Keratinocyte (primary cell): ENCODE measurements at regions not wholly inside any gene's neighbourhood (a gene's known extent, or its start where the extent isn't known, plus 50 kb on each side); places are given as distances from the start of the nearest gene placed in this dataset.

Experiments used
- DNase-seq: peaks from one replicate; pipeline ENCODE4 v3.0.0-alpha.2; 2011; ENCODE audit warnings: low read depth, missing footprints, low spot score
- FAIRE-seq: peaks from 2 replicates; lab custom pipeline; 2011; peaks lifted over from hg19 to GRCh38; lab: Jason Lieb, UNC
- H2AFZ ChIP-seq: 2 replicates; pipeline ENCODE4 v1.6.0; 2012; ENCODE audit warnings: low read length, control low read depth, inconsistent platforms; ENCODE audit not compliant: control insufficient read depth
- H3K27ac ChIP-seq: 2 replicates; pipeline ENCODE4 v1.5.1; 2011; ENCODE audit warnings: low read length; ENCODE audit not compliant: control insufficient read depth, insufficient read depth
- H3K27me3 ChIP-seq: 3 replicates; pipeline ENCODE4 v1.6.0; 2011; ENCODE audit warnings: low read length; ENCODE audit not compliant: control insufficient read depth, insufficient read depth; ENCODE audit errors: extremely low read depth
- H3K36me3 ChIP-seq, 2 experiments: 2 replicates in 1 of 2; 3 replicates in 1 of 2; pipeline ENCODE4 v1.5.1; 2011; ENCODE audit warnings: low read length in 2 of 2, mild to moderate bottlenecking in 1 of 2; ENCODE audit not compliant: control insufficient read depth in 2 of 2, insufficient read depth in 2 of 2; ENCODE audit errors: extremely low read depth in 1 of 2
- H3K4me1 ChIP-seq: 3 replicates; pipeline ENCODE4 v1.5.1; 2011; ENCODE audit warnings: low read length; ENCODE audit not compliant: control insufficient read depth, insufficient read depth; ENCODE audit errors: extremely low read depth
- H3K4me2 ChIP-seq: 3 replicates; pipeline ENCODE4 v1.6.0; 2011; ENCODE audit warnings: low read depth, low read length; ENCODE audit not compliant: control insufficient read depth, insufficient read depth; ENCODE audit errors: extremely low read depth
- H3K4me3 ChIP-seq, 3 experiments: fragments of 200-600 bp in 1 of 3; sonication (generic) in 1 of 3; 2 replicates in 2 of 3; 3 replicates in 1 of 3; pipeline ENCODE4 v1.5.1; 2011 to 2016; ENCODE audit warnings: low read length in 3 of 3, mild to moderate bottlenecking in 3 of 3, control low read depth in 2 of 3, inconsistent platforms in 1 of 3, low read depth in 1 of 3, mixed read lengths in 1 of 3, mixed run types in 1 of 3, moderate library complexity in 1 of 3; ENCODE audit not compliant: control insufficient read depth in 2 of 3, insufficient read depth in 2 of 3; ENCODE audit errors: extremely low read depth in 1 of 3
- H3K79me2 ChIP-seq: 2 replicates; pipeline ENCODE4 v1.6.0; 2012; ENCODE audit warnings: low read length; ENCODE audit not compliant: control insufficient read depth, insufficient read depth
- H3K9ac ChIP-seq: 3 replicates; pipeline ENCODE4 v1.6.0; 2011; ENCODE audit warnings: low read length; ENCODE audit not compliant: control insufficient read depth, insufficient read depth; ENCODE audit errors: extremely low read depth
- H3K9me1 ChIP-seq: 3 replicates; pipeline ENCODE4 v1.6.0; 2011; ENCODE audit warnings: low read length; ENCODE audit not compliant: control insufficient read depth, insufficient read depth; ENCODE audit errors: extremely low read depth
- H3K9me3 ChIP-seq: 2 replicates; pipeline ENCODE4 v1.5.1; 2012; ENCODE audit warnings: low read depth, low read length; ENCODE audit not compliant: control insufficient read depth
- H4K20me1 ChIP-seq: 3 replicates; pipeline ENCODE4 v1.6.0; 2011; ENCODE audit warnings: low read length; ENCODE audit not compliant: control insufficient read depth, insufficient read depth; ENCODE audit errors: extremely low read depth
- CTCF ChIP-seq, 3 experiments: IDR thresholded peaks in 1 of 3; conservative IDR thresholded peaks in 1 of 3; optimal IDR thresholded peaks in 1 of 3; 2 replicates in 2 of 3; 3 replicates in 1 of 3; pipeline versions ENCODE3 to v1.5.1; 2011; ENCODE audit warnings: low read length in 3 of 3, mild to moderate bottlenecking in 3 of 3, moderate library complexity in 2 of 3, control low read depth in 1 of 3, inconsistent platforms in 1 of 3; ENCODE audit not compliant: insufficient read depth in 2 of 3; ENCODE audit errors: extremely low read depth in 1 of 3
- EZH2 ChIP-seq: IDR thresholded peaks from one replicate; pipeline ENCODE4 v1.6.1; 2012; ENCODE audit warnings: inconsistent platforms, mild to moderate bottlenecking, low read length, moderate library complexity
- dilution Hi-C: fragments of 300-500 bp; cut with MboI; formaldehyde crosslinking; loops from one replicate; pipeline ENCODE4 v1.7.0; 2020; ENCODE audit warnings: low sequenced_read_pairs; ENCODE audit not compliant: extremely low pct_ligation_motif_present

- H2AFZ ChIP-seq: peak overlapping the region; percentile 66
- H3K4me2 ChIP-seq: peak overlapping the region; percentile 25
- H3K36me3 ChIP-seq: no peaks in the 10 kb centered on the region
- DNase-seq (no peak), FAIRE-seq (peak; percentile 46)
- no peaks in the 10 kb centered on the region for H4K20me1 ChIP-seq
- TF ChIP-seq EZH2 (no peak), CTCF (optimal IDR thresholded peaks at IDR 0.05 in 1 of 3, IDR thresholded peaks at IDR 0.05 in 1 of 3, conservative IDR thresholded peaks at IDR 0.05 in 1 of 3; ENCODE audit: extremely low read depth in 1 of 3, insufficient read depth in 2 of 3, low read length in 3 of 3) (no peak)
- no peaks in the 10 kb centered on the region for H3K27me3 ChIP-seq
- no peaks in the 10 kb centered on the region for H3K9me1 ChIP-seq
- no peaks in the 10 kb centered on the region for H3K79me2 ChIP-seq
- no peak overlapping the region for H3K27ac ChIP-seq
- peak overlapping the region in 1 of 3 experiments; percentile 18 for H3K4me3 ChIP-seq
- no peak overlapping the region for H3K9ac ChIP-seq
- peaks cover 5% of the 10 kb centered on the region for H3K9me3 ChIP-seq
- peaks cover 24% of the 10 kb centered on the region for H3K4me1 ChIP-seq
- dilution Hi-C loops: no loop called here
Observed at GRCh38 chr20:48142516-48142773, 357.2 kb upstream of the SULF2 start.

DNA sequence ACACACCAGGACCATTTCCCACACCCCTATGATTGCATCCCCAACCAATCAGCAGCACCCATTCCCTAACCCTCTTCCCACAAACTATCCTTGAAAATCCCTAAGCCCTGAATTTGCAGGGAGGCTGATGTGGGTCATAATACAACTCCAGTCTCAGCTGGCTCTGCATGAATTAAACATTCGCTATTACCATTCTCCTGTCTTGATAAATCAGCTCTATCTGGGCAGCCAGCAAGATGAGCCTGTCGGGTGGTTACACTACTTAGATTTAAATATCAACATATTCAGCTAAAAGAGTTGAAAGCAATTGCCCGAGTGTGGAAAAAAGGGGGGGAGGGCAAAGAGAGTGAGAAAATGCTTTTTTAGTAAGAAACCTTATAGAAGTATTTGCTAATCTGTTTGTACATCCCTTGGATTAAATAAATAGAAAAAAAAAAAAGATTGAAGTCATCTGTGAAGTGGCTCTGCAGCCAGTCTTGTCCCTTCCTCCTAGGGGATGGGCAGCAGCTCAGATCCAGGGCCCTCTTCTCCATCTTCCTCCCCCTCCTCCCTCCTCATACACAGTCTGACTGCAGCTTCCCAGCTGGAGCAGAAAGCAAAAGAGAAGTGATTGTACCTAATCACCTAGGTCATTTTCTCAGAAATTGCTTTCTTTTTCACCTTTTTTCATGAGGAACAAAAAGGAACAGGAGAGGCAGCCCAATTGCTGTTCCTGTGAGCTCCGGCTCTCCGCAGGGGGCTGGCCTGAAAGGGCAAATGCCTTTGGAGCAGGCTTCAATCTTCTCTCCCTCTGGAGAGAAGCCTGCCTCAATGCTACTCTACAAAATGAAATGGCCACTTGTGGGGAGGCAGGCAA, 356.6 kb upstream of the SULF2 start:
- H3K9ac ChIP-seq: no peak overlapping the region
- dilution Hi-C loops: no loop called here
- H4K20me1 ChIP-seq: no peaks in the 10 kb centered on the region
- peaks cover 24% of the 10 kb centered on the region for H3K4me1 ChIP-seq
- no peak for TF ChIP-seq EZH2
- no peak for TF ChIP-seq CTCF (optimal IDR thresholded peaks at IDR 0.05 in 1 of 3, IDR thresholded peaks at IDR 0.05 in 1 of 3, conservative IDR thresholded peaks at IDR 0.05 in 1 of 3; ENCODE audit: extremely low read depth in 1 of 3, insufficient read depth in 2 of 3, low read length in 3 of 3)
- H3K36me3 ChIP-seq: no peaks in the 10 kb centered on the region
- peaks cover 4% of the 10 kb centered on the region for H3K27me3 ChIP-seq
- peak overlapping the region; percentile 25 for H3K4me2 ChIP-seq
- peaks cover 5% of the 10 kb centered on the region for H3K9me3 ChIP-seq
- H3K27ac ChIP-seq: no peak overlapping the region
- H2AFZ ChIP-seq: peak overlapping the region; percentile 66
- no peaks in the 10 kb centered on the region for H3K79me2 ChIP-seq
- FAIRE-seq: no peak
- no peaks in the 10 kb centered on the region for H3K9me1 ChIP-seq
- DNase-seq: no peak
- H3K4me3 ChIP-seq: peak overlapping the region in 1 of 3 experiments; percentile 18
